Kidney capillary endothelial cell (primary cell): ENCODE measurements at regions not wholly inside any gene's neighbourhood (a gene's known extent, or its start where the extent isn't known, plus 50 kb on each side); places are given as distances from the start of the nearest gene placed in this dataset.
"Not testable (repeated sequence)": the region's sequence is repeated elsewhere in the genome, so short reads cannot be mapped to it uniquely, and the experiment has no call there.

Experiments
- DNase-seq: peaks from one replicate; pipeline ENCODE4 v3.0.0-alpha.2; 2018; ENCODE audit warnings: low spot score

DNA sequence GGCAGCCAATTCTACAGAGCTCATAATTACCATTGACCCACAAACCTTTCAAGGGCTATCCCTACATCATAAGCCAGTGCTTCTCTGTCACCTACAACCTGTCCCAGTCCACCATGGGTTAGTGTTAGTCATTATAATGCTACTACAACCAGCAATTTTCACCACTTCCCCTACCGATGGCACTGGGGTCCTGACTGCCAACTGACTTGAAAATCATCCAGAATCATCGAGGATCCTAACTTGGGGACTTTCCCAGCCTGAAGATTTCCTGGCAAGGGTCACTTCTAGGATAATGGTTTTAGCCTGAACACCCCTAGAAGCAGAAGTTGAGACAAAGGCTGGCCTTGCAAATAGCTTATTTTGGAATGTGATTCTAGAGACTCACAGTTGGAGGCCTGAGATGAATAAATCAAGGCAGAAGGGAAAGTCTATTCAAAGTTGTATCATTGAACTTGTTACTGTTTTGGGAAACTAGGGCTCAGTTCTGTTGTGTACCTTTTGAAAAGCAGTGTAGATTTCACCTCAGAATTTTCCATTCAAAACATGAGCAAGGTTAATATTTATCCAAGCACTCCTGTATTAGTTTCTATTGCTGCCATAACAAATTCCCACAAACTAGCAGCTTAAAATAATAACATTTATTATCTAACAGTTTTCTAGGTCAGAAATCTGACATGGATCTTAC lies 633.0 kb downstream of the LRRC70 start:
- no peak for DNase-seq

GRCh38 chr5:63205976-63206375 lies 627.4 kb downstream of the LRRC70 start:
- DNase-seq = no peak

GRCh38 chr5:63201738-63202137 lies 623.1 kb downstream of the LRRC70 start:
- DNase-seq = no peak

DNA sequence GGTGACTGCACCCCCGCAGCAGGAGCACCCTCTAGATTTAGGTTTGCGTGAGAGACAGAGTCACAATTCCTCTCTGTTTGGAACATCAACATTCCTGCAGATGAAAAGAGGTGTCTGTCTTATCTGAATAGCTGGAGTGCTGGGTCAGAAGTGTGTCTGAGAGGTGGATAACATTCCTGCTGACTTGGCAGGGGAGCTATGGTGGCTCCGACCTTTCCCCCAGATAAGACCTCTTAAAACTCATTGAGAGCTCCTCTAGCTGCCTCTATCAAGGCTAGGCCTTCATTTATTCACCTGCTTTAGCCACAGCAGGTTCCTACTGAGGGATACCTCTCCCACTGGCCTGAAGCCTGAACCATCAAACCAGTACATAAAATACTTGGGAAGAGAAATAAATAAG lies 615.5 kb downstream of the LRRC70 start:
- no peak for DNase-seq

GRCh38 chr5:63180190-63180589 lies 601.6 kb downstream of the LRRC70 start:
- not testable (repeated sequence) for DNase-seq

DNA sequence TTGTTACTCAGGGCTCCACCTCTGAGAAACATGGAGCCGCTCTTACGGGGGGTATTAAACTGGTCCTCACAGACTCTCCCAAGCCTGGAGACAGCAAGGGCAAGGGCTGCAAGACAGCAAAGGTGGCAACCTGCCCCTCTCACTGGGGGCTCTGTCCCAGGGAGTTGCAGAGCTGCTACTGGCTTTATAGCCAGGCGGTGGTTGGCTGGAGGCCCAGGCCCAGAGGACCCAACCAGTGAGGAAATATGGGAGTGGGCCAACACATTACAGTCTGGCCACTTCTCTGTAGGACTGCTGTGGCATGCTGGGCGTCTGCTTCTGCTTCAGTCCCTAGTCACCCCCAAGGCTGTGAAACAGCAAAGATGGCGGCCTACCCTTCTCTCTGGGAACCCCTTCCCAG lies 597.2 kb downstream of the LRRC70 start:
- DNase-seq = no peak

GRCh38 chr5:63170486-63170885 lies 591.9 kb downstream of the LRRC70 start:
- no peak for DNase-seq

DNA sequence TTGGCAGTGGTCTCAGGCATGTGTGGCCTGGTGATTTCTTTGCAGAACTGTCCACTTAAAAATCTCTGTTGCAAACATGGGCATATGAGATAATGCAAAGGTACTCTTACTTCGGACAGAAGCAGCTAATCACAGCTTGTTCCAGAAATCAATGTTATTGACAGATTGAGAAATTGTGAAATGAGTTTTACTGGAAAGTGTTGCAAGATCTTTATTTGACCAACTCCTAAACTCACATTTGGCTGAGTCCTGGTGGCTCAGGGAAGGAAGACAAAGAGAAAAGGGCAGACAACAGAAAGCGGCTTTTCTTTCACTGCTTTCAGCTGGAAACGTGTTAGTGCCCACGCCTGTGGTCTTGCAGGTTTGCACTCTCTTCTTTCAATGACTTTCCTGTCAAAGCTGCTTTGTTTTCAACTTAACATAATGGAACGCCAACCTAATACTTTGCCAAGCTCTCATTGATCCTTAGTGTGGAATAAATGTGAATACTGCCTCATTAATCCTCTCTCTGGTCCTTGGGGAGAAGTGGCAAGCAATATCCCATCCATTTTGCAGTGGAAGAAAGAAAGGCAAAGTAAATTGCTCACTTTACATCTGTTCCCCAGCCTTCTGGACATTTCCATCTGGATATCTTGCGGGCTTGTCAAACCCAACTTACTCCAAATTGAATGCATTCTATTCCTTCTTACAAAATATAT lies 586.4 kb downstream of the LRRC70 start:
- DNase-seq = no peak

DNA sequence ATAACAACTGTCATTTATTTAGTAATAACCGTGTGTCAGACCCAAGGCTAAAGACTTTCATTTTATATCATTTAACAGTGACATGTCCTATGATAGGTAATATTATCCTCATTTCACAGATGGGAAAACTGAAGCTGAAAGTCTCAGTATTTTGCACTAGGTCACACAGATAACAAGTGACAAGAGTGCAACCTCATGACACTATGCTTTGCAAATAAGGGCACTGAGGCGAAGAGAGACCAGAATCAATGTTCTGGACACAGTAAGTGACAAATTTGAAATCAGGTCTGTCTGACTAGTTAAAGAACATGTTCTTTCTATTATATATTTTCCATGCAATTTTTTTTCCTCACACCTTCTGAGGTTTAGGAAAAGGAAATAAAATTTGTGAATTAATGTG lies 585.7 kb downstream of the LRRC70 start:
- no peak for DNase-seq

DNA sequence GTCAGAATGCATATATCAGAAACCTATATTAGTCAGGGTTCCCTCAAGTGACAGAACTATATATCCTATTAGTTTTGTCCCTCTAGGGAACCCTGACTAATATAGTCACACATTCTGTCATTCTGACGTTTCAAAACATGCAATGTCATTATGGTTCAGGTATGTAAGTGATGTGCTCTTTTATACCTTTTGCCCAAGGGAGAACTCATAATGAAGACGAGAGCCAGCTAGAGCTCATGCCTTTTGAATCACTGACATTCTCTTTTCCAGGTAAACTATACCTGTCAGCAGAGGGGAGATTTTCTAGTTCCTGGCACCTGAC lies 576.7 kb downstream of the LRRC70 start:
- DNase-seq = no peak

DNA sequence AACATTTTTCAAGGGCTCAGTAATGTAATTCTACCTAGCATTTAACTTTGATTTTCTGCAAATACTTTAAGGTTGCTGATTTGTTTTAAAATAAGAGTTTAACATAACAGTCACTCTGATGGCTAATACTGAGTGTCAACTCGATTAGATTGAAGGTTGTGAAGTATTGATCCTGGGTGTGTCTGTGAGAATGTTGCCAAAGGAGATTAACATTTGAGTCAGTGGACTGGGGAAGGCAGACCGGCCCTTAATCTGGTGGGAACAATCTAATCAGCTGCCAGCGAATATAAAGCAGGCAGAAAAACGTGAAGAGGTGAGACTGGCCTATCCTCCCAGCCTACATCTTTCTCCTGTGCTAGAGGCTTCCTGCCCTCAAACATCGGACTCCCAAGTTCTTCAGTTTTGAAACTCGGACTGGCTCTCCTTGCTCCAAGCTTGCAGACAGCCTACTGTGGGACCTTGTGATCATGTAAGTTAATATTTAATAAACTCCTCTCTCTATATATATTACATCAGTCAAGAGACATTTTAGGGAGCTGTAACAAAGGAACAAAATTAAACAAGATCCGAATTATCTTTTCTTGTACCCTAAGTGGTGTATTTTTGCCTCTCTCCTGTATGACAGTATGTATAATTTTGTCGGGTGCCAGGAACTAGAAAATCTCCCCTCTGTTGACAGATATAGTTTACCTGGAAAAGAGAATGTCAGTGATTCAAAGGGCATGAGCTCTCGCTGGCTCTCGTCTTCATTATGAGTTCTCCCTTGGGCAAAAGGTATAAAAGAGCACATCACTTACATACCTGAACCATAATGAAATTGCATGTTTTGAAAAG lies 576.1 kb downstream of the LRRC70 start:
- DNase-seq = no peak

DNA sequence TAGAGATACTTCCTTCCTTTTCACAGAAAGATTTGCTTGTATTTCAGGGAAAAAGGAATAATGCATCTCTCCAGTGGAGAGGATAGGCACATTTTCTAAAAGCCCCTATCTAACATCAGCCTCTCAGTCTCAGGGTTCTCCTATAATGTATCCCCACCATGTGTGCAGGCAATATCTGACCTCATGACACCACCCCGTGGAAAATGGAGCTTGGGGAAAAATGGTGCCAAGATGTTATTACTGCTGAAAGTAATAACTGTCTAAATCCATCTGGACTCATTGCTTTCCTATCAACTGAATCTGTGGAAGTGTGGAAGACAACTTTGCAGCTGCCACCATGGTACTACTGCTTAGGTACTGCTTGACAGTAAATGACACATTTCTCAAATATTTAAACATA lies 574.3 kb downstream of the LRRC70 start:
- DNase-seq = no peak

DNA sequence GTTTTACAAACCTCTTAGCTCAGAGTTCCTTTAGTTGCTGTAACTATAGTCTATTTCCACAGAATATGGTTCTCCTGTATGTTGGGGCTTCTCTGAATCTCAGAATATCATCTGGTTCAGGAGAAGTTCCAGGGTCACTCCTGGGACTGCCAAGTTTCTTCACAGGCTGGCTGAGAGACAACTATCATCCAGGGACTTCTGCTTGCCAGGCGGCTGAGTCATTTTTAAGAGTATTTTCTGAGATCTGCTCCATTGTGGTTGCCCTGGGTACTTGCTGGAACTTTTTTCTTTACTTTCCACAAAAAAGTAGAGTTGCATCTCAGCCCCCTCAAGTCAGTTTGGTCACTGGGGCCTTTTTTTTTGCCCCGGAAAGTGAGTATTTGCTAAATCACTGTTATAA lies 566.5 kb downstream of the LRRC70 start:
- no peak for DNase-seq

GRCh38 chr5:63141591-63141990 lies 563.0 kb downstream of the LRRC70 start:
- no peak for DNase-seq

GRCh38 chr5:63135291-63135690 lies 556.7 kb downstream of the LRRC70 start:
- no peak for DNase-seq

DNA sequence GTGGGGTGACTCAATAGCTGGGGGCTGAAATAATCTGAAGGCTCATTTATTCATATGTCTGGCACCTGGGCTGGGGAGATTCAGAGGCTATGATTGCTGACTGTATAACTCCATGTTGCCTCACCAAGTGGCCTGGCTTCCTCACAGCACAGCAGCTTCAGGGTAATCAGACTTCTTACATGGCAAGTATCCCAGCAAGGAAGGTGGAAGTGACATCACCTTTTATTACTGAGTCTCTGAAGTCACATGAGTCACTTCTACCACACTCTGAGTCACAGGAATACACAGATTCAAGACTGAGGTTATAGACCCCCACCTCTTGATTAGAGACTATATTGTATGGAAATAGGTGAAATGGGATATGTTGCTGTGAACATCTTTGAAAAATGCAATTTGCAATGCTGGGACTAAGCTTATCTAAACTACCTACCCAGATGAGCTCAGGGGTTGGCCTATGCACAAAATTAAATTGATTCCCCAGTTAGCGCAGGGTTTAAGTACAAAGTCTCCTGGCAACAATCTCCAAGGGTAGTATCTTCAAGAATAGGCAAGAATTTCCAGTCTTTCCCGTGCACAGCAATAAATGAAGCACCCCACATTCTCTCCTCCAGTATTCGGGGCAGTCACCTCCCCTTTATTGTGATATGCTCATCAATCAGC lies 553.1 kb downstream of the LRRC70 start:
- peak; percentile 83 for DNase-seq

DNA sequence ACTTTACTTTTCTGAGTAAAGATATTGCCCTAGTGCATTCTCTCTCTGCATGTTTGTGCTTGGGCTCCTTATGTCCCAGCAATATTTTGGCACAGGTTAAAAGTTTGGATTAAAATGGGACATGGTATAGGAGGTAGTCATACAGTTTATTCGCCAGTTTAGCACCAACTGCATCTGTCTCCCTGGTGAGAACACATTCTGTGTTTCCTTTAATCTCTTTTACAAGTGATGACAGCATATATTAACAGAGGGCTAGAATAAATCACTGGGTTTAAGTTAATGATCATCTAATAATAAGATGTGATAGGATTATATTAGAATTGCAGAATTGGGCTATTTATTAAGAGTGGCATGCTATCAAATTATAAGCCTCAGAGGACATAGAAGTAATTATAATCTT lies 550.1 kb downstream of the LRRC70 start:
- DNase-seq = no peak

DNA sequence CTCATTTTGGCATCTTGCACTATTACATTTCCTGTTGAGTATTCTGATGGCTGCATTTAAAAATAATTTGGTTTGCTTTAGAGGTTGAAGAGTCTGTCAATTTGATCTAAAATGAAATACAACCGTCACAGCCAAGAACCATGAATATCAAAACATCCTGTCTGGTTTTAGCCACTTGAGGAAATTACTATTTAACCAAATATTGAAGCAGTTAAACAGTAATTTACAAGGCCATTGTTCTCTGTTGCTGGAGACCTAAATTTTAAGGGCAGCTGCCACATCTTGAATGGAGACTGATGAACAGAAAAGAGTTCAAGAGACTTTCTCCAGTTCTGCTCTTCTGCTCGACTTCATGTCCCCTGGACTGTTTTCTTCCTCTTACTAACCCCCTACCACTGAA lies 549.4 kb downstream of the LRRC70 start:
- peak; percentile 21 for DNase-seq

DNA sequence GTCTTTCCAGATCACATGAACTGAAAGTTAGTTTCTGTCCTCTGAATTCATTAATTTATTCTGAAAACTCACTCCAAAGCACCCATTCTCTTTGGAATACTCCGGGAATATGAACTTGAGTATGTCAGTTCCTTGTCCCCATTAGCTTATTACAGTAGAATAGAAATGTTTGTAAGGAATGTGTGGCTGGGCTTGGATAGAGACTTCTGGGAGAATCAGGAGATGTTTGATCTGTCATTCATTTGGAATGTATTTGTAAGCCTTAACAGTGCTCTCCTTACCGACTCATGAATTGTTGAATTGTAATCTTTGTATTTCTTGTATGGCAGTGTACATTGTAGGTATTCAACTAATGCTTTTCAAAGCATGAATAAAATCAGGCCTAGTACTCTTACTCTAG lies 548.4 kb downstream of the LRRC70 start:
- peak; percentile 45 for DNase-seq

DNA sequence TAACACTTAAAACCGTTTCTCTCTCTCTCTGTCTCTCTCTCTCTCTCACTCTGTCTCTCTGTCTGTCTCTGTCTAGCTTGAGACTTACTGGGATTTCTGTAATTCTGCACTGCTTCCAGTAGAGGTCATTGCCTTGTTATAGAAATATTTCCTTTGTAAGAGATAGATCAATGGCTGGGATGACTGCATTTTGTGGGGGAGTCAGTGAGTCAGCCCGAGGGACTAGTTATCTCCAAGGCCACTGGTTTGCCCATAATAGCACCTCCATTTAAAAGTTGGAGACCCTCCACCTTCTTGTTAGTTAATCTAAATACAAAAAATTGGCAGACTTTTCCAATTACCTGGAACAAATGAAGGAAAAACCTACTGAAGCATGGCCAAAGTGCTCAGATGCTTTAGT lies 547.2 kb downstream of the LRRC70 start:
- peak; percentile 40 for DNase-seq

DNA sequence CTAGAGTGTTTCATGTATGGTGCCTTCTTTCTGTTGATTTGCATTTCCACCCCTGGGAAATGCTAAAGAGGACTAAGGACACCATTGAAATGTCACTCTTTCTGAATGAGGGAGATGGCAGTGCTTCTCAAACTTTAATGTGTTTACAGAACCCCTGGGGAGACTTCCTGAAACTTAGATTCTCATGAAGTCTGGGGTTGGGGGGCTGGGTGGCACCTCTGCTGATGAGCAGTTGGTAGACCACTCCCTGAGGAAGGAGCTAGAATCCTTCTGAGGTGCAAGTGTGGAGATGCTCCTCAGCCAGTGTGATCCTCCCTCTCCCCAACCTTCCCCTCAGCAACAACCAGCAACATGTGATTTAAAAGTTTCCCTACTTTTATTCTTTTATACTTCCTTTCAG lies 546.8 kb downstream of the LRRC70 start:
- no peak for DNase-seq

DNA sequence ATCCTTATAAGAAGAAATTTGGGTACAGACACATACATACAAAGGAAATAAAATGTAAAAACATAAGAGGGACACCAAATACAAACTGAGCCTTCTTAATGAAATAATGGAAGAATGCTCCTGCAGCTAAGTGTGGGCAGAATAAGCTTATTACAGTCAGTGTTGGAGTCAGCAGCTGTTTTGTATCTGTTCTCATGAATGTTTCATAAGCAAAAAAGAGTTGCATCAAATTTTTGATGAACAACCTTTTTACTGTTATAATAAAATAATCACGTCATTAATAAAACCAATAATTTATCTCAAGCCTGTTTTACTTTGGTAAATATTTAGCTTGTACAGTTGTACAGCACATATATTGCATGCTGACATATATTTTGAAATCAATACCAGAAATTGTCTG lies 545.6 kb downstream of the LRRC70 start:
- no peak for DNase-seq

GRCh38 chr5:63121471-63121870 lies 542.9 kb downstream of the LRRC70 start:
- no peak for DNase-seq
